IMR-90 (cell line): ENCODE measurements at regions not wholly inside any gene's neighbourhood (a gene's known extent, or its start where the extent isn't known, plus 50 kb on each side); places are given as distances from the start of the nearest gene placed in this dataset.

Source experiments
- ATAC-seq: fragments of 200-7000 bp; cut with Tn5 transposase; 2 replicates; pipeline ENCODE4 v1.9.1; 2020; ENCODE audit warnings: low read depth, mild to moderate bottlenecking, moderate library complexity
- BruUV-seq: library from RNA; stranded (reverse); fragments of 400-500 nt; replicated peaks from 2 replicates; lab custom pipeline; 2021; lab: Mats Ljungman, UMichigan
- CTCF ChIA-PET: fragments of 300-600 bp; formaldehyde crosslinking; extraction: SDS; loops from one replicate; lab custom pipeline; 2021; ENCODE audit warnings: antibody characterized with exemption; lab: Yijun Ruan, JAX
- POLR2A ChIA-PET: fragments of 300-600 bp; sonication (Branson Sonifier 250); formaldehyde crosslinking; loops from one replicate; lab custom pipeline; 2022; ENCODE audit warnings: antibody characterized with exemption; ENCODE audit not compliant: unreplicated experiment; lab: Charles Lee
- DNase-seq: peaks from one replicate; pipeline ENCODE4 v3.0.0; 2013
- H2AFZ ChIP-seq: replicated peaks from 2 replicates; pipeline ENCODE3; 2013; ENCODE audit warnings: low read length, mild to moderate bottlenecking; ENCODE audit not compliant: poor library complexity
- H2AK5ac ChIP-seq: 2 replicates; pipeline ENCODE4 v1.6.1; 2013; ENCODE audit warnings: low read depth, low read length, inconsistent platforms
- H2AK9ac ChIP-seq: replicated peaks from 2 replicates; pipeline ENCODE3; 2013; ENCODE audit warnings: mild to moderate bottlenecking, low read depth, low read length, moderate library complexity; ENCODE audit not compliant: poor library complexity
- H2BK120ac ChIP-seq: 2 replicates; pipeline ENCODE4 v1.6.1; 2013; ENCODE audit warnings: low read depth, low read length, inconsistent platforms
- H2BK15ac ChIP-seq: 3 replicates; pipeline ENCODE4 v1.6.1; 2013; ENCODE audit warnings: low read depth, low read length, inconsistent platforms
- H2BK20ac ChIP-seq: 2 replicates; pipeline ENCODE4 v1.6.1; 2013; ENCODE audit warnings: low read depth, mild to moderate bottlenecking, inconsistent platforms, low read length, moderate library complexity
- H2BK5ac ChIP-seq: 2 replicates; pipeline ENCODE4 v1.6.1; 2013; ENCODE audit warnings: mild to moderate bottlenecking, low read depth, low read length, inconsistent platforms; ENCODE audit not compliant: poor library complexity, severe bottlenecking
- H3K14ac ChIP-seq: replicated peaks from 2 replicates; pipeline ENCODE4 v1.6.1; 2013; ENCODE audit warnings: low read depth, low read length, inconsistent platforms
- H3K18ac ChIP-seq: 2 replicates; pipeline ENCODE4 v1.6.1; 2013; ENCODE audit warnings: low read depth, low read length, control low read depth
- H3K23ac ChIP-seq: 2 replicates; pipeline ENCODE4 v1.6.1; 2013; ENCODE audit warnings: low read depth, low read length, inconsistent platforms
- H3K27ac ChIP-seq: 2 replicates; pipeline ENCODE4 v1.5.1; 2013; ENCODE audit warnings: mild to moderate bottlenecking, control low read depth, low read length; ENCODE audit not compliant: insufficient read depth
- H3K27me3 ChIP-seq: 2 replicates; pipeline ENCODE4 v1.6.1; 2013; ENCODE audit warnings: low read length; ENCODE audit not compliant: control insufficient read depth, insufficient read depth
- H3K36me3 ChIP-seq: 2 replicates; pipeline ENCODE4 v1.6.1; 2013; ENCODE audit warnings: low read length, mixed read lengths; ENCODE audit not compliant: control insufficient read depth, insufficient read depth
- H3K4ac ChIP-seq: 2 replicates; pipeline ENCODE4 v1.6.1; 2013; ENCODE audit warnings: low read depth, low read length, inconsistent platforms
- H3K4me1 ChIP-seq: 2 replicates; pipeline ENCODE4 v1.6.1; 2013; ENCODE audit warnings: low read length, mixed read lengths; ENCODE audit not compliant: control insufficient read depth, insufficient read depth
- H3K4me2 ChIP-seq: 2 replicates; pipeline ENCODE4 v1.6.1; 2013; ENCODE audit warnings: low read depth, mild to moderate bottlenecking, control low read depth, low read length, moderate library complexity
- H3K4me3 ChIP-seq: 2 replicates; pipeline ENCODE4 v1.5.1; 2013; ENCODE audit warnings: low read depth, mild to moderate bottlenecking, control low read depth, low read length, moderate library complexity; ENCODE audit not compliant: insufficient read depth
- H3K56ac ChIP-seq: 2 replicates; pipeline ENCODE4 v1.6.1; 2013; ENCODE audit warnings: low read length, inconsistent platforms; ENCODE audit not compliant: insufficient read depth; ENCODE audit errors: extremely low read depth
- H3K79me1 ChIP-seq, 2 experiments: 2 replicates each; pipeline ENCODE4 v1.6.1; 2013; ENCODE audit warnings: low read length in 2 of 2, inconsistent platforms in 1 of 2, low read depth in 1 of 2
- H3K9ac ChIP-seq: 2 replicates; pipeline ENCODE4 v1.6.1; 2013; ENCODE audit warnings: low read depth, low read length, control low read depth
- H3K9me1 ChIP-seq: 2 replicates; pipeline ENCODE4 v1.6.1; 2013; ENCODE audit warnings: low read length, inconsistent platforms; ENCODE audit not compliant: insufficient read depth
- H3K9me3 ChIP-seq: 2 replicates; pipeline ENCODE4 v1.6.1; 2013; ENCODE audit warnings: low read length; ENCODE audit not compliant: control insufficient read depth, insufficient read depth
- H4K20me1 ChIP-seq: 2 replicates; pipeline ENCODE4 v1.6.1; 2013; ENCODE audit warnings: low read length, inconsistent platforms; ENCODE audit not compliant: insufficient read depth
- H4K5ac ChIP-seq: 2 replicates; pipeline ENCODE4 v1.6.1; 2013; ENCODE audit warnings: mild to moderate bottlenecking, low read depth, low read length, control low read depth
- H4K8ac ChIP-seq, 2 experiments: 2 replicates each; pipeline ENCODE4 v1.6.1; 2013; ENCODE audit warnings: low read depth in 2 of 2, low read length in 2 of 2, control low read depth in 1 of 2, inconsistent platforms in 1 of 2
- H4K91ac ChIP-seq: 2 replicates; pipeline ENCODE4 v1.6.1; 2013; ENCODE audit warnings: low read depth, low read length, inconsistent platforms; ENCODE audit not compliant: insufficient read depth
- CEBPB ChIP-seq: IDR thresholded peaks from 2 replicates; pipeline ENCODE4 v1.6.1; 2012; ENCODE audit warnings: low read depth, low read length, improper control_type of control experiment
- MAFK ChIP-seq: IDR thresholded peaks from 2 replicates; pipeline ENCODE4 v1.6.1; 2012; ENCODE audit warnings: low read depth, low read length, improper control_type of control experiment
- MAZ ChIP-seq: IDR thresholded peaks from 2 replicates; pipeline ENCODE4 v1.6.1; 2012; ENCODE audit warnings: low read depth, mild to moderate bottlenecking, low read length, improper control_type of control experiment, moderate library complexity, borderline replicate concordance
- MXI1 ChIP-seq: IDR thresholded peaks from 2 replicates; pipeline ENCODE4 v1.6.1; 2012; ENCODE audit warnings: low read depth, mild to moderate bottlenecking, low read length, moderate library complexity, borderline replicate concordance
- POLR2A ChIP-seq: IDR thresholded peaks from 2 replicates; pipeline ENCODE4 v1.6.1; 2012; ENCODE audit warnings: mild to moderate bottlenecking, low read depth, low read length
- RAD21 ChIP-seq: IDR thresholded peaks from 2 replicates; pipeline ENCODE4 v1.6.1; 2012; ENCODE audit warnings: low read length, improper control_type of control experiment
- dilution Hi-C: fragments of 300-500 bp; cut with HindIII; formaldehyde crosslinking; loops from one replicate; pipeline ENCODE4 v1.14.3; 2018; ENCODE audit warnings: low sequenced_read_pairs; ENCODE audit not compliant: unreplicated experiment
- in situ Hi-C: fragments of 300-500 bp; cut with MboI; formaldehyde crosslinking; loops from 3 replicates; pipeline ENCODE4 v1.14.3; 2019; ENCODE audit warnings: low sequenced_read_pairs, inconsistent platforms, mixed read lengths
- intact Hi-C: fragments of 100-400 bp; cut with micrococcal nuclease; formaldehyde crosslinking; loops from 2 replicates; pipeline ENCODE4 v1.10.0; 2022
- TF ChIP-seq, protein P1 (sequence below): conservative IDR thresholded peaks from 2 replicates; pipeline ENCODE4 v1.5.1; 2012; ENCODE audit warnings: mild to moderate bottlenecking, low read depth, low read length, improper control_type of control experiment

GRCh38 chr5:39531306-39531705 lies 106.5 kb upstream of the DAB2 start:
- no peak overlapping the region for H2BK20ac ChIP-seq
- TF ChIP-seq CEBPB (no peak), MXI1 (no peak), MAZ (no peak), POLR2A (no peak), MAFK (no peak), RAD21 (no peak)
- TF ChIP-seq, protein P1, sequence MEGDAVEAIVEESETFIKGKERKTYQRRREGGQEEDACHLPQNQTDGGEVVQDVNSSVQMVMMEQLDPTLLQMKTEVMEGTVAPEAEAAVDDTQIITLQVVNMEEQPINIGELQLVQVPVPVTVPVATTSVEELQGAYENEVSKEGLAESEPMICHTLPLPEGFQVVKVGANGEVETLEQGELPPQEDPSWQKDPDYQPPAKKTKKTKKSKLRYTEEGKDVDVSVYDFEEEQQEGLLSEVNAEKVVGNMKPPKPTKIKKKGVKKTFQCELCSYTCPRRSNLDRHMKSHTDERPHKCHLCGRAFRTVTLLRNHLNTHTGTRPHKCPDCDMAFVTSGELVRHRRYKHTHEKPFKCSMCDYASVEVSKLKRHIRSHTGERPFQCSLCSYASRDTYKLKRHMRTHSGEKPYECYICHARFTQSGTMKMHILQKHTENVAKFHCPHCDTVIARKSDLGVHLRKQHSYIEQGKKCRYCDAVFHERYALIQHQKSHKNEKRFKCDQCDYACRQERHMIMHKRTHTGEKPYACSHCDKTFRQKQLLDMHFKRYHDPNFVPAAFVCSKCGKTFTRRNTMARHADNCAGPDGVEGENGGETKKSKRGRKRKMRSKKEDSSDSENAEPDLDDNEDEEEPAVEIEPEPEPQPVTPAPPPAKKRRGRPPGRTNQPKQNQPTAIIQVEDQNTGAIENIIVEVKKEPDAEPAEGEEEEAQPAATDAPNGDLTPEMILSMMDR, result no peak
- H2AFZ ChIP-seq, result no peak overlapping the region
- no peak overlapping the region for H3K9ac ChIP-seq
- no peaks in the 10 kb centered on the region for H3K79me1 ChIP-seq
- H3K4ac ChIP-seq, result no peak overlapping the region
- H4K91ac ChIP-seq, result no peak overlapping the region
- no peak overlapping the region for H4K5ac ChIP-seq
- no peaks in the 10 kb centered on the region for H3K27me3 ChIP-seq
- H2BK15ac ChIP-seq, result no peak overlapping the region
- no peak overlapping the region for H2BK5ac ChIP-seq
- in situ Hi-C loops (no loop called here), intact Hi-C loops (no loop called here), dilution Hi-C loops (no loop called here)
- no peak overlapping the region for H3K4me2 ChIP-seq
- no peak overlapping the region for H3K27ac ChIP-seq
- no TSS peak for BruUV-seq
- H3K56ac ChIP-seq, result no peak overlapping the region
- H3K9me3 ChIP-seq, result no peaks in the 10 kb centered on the region
- no peak overlapping the region for H3K18ac ChIP-seq
- H3K14ac ChIP-seq, result no peak overlapping the region
- H4K20me1 ChIP-seq, result no peaks in the 10 kb centered on the region
- no peak overlapping the region for H2AK5ac ChIP-seq
- ChIA-PET POLR2A (no interaction called here), CTCF (no interaction called here)
- H3K4me1 ChIP-seq, result no peaks in the 10 kb centered on the region
- H2AK9ac ChIP-seq, result no peak overlapping the region
- no peaks in the 10 kb centered on the region for H3K9me1 ChIP-seq
- no peak overlapping the region for H3K23ac ChIP-seq
- H2BK120ac ChIP-seq, result no peak overlapping the region
- ATAC-seq (no peak), DNase-seq (no peak)
- H3K4me3 ChIP-seq, result no peak overlapping the region
- no peaks in the 10 kb centered on the region for H3K36me3 ChIP-seq
- no peak overlapping the region for H4K8ac ChIP-seq
